Fibroblast of pulmonary artery (primary cell): ENCODE measurements at regions not wholly inside any gene's neighbourhood (a gene's known extent, or its start where the extent isn't known, plus 50 kb on each side); places are given as distances from the start of the nearest gene placed in this dataset.

ENCODE experiments used
- DNase-seq: peaks from one replicate; pipeline ENCODE4 v3.0.0-alpha.2; 2010; ENCODE audit warnings: low read depth
- H3K4me3 ChIP-seq: replicated peaks from 2 replicates; pipeline ENCODE4 v1.5.1; 2011; ENCODE audit warnings: low read depth, mild to moderate bottlenecking, control low read depth, low read length, moderate library complexity
- TF ChIP-seq, protein P1 (sequence below): IDR thresholded peaks from 2 replicates; pipeline ENCODE4 v1.5.1; 2011; ENCODE audit warnings: mild to moderate bottlenecking, control low read depth, low read length, inconsistent platforms; ENCODE audit errors: missing control alignments

DNA sequence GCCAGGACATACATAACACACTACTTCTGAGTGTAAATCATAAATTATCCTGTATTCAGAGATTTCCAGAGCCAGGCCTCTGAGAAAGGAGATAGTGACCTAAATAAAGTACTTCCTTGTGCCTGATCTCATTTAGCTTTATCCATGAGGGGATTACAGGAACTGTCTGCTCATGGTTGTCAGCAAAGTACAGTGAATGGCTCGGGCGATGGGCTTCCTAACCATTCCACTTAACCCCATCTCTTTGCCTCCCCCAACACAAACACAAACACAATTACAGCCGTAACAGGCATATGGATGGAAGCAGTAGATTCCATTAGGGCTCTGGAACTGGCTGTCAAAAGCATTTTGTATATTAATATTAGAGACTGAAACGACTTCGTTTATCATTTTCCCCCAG, 206.7 kb upstream of the CPNE8 start:
- TF ChIP-seq, protein P1, sequence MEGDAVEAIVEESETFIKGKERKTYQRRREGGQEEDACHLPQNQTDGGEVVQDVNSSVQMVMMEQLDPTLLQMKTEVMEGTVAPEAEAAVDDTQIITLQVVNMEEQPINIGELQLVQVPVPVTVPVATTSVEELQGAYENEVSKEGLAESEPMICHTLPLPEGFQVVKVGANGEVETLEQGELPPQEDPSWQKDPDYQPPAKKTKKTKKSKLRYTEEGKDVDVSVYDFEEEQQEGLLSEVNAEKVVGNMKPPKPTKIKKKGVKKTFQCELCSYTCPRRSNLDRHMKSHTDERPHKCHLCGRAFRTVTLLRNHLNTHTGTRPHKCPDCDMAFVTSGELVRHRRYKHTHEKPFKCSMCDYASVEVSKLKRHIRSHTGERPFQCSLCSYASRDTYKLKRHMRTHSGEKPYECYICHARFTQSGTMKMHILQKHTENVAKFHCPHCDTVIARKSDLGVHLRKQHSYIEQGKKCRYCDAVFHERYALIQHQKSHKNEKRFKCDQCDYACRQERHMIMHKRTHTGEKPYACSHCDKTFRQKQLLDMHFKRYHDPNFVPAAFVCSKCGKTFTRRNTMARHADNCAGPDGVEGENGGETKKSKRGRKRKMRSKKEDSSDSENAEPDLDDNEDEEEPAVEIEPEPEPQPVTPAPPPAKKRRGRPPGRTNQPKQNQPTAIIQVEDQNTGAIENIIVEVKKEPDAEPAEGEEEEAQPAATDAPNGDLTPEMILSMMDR, result no peak
- no peak for DNase-seq
- H3K4me3 ChIP-seq, result no peak overlapping the region

DNA sequence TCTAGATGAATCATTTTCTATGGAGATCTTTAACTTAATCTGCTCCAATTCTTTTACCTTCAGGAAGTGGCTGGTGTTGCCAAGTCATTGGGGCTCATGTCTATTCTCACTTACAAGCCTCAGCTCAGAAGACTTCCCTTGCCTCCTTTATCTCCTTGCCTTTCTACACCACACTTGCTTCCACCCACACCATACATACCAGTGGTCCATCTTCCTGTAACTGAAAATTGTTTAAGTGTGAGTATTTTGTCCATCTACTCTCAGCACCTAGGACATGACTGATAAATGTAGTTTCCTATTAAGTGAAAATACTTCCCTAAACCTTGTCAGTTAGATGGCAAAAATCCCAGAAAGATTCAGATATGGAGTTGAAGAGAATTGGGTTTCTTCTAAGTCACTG, 199.7 kb upstream of the CPNE8 start:
- peak; percentile 7 for DNase-seq
- TF ChIP-seq, protein P1, result no peak
- no peak overlapping the region for H3K4me3 ChIP-seq

DNA sequence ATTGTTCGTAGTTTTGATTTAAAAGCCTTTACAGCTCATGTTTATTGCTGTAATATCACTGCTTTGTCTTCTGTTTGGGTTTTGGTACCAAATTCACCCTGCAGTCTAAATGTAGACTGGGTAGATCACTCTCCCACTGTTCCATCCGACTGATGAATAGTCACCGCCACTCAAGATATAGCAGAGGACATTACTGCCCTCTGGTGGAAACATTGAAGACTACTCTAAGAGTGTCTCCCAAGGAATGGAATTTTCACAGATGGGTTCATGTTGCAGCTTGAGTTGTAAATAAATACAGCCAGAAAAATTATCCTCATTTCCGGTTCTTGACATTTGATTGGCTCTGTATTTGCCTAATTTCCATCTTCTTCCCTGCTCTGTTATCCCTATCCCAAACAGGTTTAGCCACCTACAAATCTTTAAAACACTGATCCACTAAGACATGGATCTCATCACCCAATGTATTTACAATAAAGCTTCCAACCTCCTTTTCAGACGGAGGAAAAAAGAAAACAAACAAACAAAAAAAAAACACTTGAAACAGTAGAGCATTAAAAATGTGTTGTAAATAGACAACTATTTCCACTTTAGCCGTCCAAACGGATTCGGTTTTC, 198.3 kb upstream of the CPNE8 start:
- peak; percentile 77 for DNase-seq
- TF ChIP-seq, protein P1, result peak; percentile 78
- no peak overlapping the region for H3K4me3 ChIP-seq

DNA sequence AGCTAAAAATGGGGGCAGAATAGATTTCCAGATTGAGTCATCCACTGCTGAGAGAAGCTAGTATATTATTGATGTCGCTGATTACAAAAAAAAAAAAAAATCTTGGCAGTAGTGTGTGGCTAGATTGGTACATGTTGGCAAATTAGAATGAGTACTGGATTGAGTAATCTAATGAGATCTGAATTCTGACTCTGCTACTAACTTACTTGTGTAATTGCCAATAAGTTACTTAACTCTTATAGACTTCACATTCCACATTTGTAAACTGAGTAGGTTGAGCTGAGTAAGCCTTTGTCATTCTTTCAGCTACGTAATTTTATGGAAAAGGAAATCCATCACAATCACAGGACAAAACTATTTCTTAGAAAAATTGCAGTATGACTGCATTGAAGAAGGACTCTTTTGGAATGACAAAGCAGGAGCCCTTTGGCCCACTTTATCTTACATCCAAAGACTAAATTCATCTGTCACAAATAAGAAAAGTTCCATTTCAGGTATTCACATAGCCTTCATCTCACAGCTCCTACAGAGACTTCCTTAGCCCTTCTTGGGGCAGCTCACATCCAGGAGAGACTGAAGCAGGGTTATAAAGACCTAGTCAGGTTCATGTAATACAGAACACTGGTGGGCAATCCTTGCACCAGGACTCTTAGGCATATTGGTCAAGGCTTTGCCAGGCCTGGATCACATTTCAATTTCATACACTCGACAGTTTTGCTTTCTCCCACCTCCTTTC, 197.3 kb upstream of the CPNE8 start:
- H3K4me3 ChIP-seq, result no peak overlapping the region
- TF ChIP-seq, protein P1, result no peak
- peak; percentile 58 for DNase-seq

DNA sequence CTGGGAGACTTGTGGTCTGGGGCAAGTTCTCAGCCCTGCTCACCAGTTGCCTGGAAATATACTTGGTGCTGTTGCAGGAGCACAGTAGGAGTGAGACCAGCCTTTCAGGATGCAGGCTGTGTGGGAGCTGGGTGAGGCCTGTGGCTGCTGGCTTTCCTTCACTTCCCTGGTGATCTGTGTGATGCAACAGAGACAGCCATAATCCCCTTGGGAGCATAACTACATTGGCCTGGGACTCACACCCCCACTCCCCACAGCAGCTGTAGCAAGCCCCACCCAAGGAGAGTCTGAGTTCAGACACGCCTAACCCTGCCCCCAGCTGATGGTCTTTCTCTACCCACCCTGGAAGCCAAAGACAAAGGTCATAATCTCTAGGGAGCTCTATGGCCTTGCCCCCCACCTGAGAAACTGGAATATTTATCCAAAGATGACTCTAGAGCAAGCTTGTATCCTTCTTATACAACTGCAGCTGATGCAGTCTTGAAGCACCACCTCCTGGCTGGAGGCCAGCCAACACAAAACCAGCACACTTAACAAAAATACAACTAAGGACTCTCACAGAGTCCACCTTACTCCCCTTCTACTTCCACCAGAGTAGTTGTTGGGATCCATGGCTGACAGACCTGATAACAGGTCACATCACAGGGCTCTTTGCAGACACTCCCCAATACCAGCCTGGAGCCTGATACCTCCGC, 190.4 kb upstream of the CPNE8 start:
- no peak for DNase-seq
- H3K4me3 ChIP-seq, result no peak overlapping the region
- TF ChIP-seq, protein P1, result no peak

DNA sequence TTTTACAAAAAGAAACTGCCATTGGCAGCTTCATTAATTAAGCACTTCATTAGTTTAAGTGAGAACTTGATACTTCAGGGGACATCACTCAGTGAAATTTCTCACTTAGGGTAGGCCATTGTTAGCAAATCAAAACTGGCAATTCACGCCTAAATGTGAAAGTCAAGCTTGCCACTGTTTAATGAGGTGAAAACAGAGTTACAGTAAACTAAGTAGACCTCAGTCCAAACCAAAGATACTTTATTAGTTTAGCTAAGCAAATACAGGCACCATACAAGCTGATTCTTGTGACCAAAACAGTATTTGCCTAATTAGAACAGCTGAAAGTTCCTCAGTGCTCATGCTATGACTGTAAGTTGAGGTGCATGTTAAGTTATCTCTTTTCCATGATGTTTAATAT, 176.5 kb upstream of the CPNE8 start:
- H3K4me3 ChIP-seq, result no peak overlapping the region
- TF ChIP-seq, protein P1, result no peak
- DNase-seq, result no peak
